ENCODE measurements at regions not wholly inside any gene's neighbourhood (a gene's known extent, or its start where the extent isn't known, plus 50 kb on each side); places are given as distances from the start of the nearest gene placed in this dataset.

GRCh38 chr4:60266505-60266904, 933.6 kb upstream of the ADGRL3 start:
- H3K79me2 ChIP-seq (ENCODE audit: control insufficient read depth, insufficient read depth, low read length): no peaks in the 10 kb centered on the region
- H2BK120ac ChIP-seq (ENCODE audit: low read depth, low read length): no peak overlapping the region
- no CpG with 5 or more reads among the region's 1 CpG for WGBS (ENCODE audit: extremely low coverage, insufficient coverage, low lambda C conversion rate)
- DNase-seq: no peak
- H3K27ac ChIP-seq (ENCODE audit: low read depth, low read length): no peak overlapping the region
- H3K56ac ChIP-seq (ENCODE audit: low read length): no peak overlapping the region
- H3K23ac ChIP-seq (ENCODE audit: low read length): no peak overlapping the region
- no peak overlapping the region for H3K4ac ChIP-seq (ENCODE audit: low read depth, low read length)
- no peaks in the 10 kb centered on the region for H3K27me3 ChIP-seq (ENCODE audit: insufficient read depth, low read length, poor library complexity)
- no peak overlapping the region for H3K18ac ChIP-seq (ENCODE audit: low read length)
- no peaks in the 10 kb centered on the region for H3K79me1 ChIP-seq (ENCODE audit: low read length)
- no peak overlapping the region for H2AK5ac ChIP-seq (ENCODE audit: low read length)
- H3K4me2 ChIP-seq (ENCODE audit: low read length): no peak overlapping the region
- no peak overlapping the region for H2BK15ac ChIP-seq (replicated peaks; ENCODE audit: low read depth)
- no peaks in the 10 kb centered on the region for H3K36me3 ChIP-seq (ENCODE audit: control insufficient read depth, insufficient read depth, low read length)
- no peak overlapping the region for H3K4me3 ChIP-seq (ENCODE audit: low read length)
- no peak overlapping the region for H4K8ac ChIP-seq (ENCODE audit: low read depth, low read length)
- H2BK5ac ChIP-seq (ENCODE audit: low read length): no peak overlapping the region
- no peak overlapping the region for H4K5ac ChIP-seq (ENCODE audit: low read length)
- no peaks in the 10 kb centered on the region for H3K4me1 ChIP-seq (ENCODE audit: control insufficient read depth, low read depth, low read length)
- H3K9ac ChIP-seq (ENCODE audit: low read length): no peak overlapping the region

- no peaks in the 10 kb centered on the region for H3K4me1 ChIP-seq (ENCODE audit: control insufficient read depth, low read depth, low read length)
- no peaks in the 10 kb centered on the region for H3K79me2 ChIP-seq (ENCODE audit: control insufficient read depth, insufficient read depth, low read length)
- H3K4me3 ChIP-seq (ENCODE audit: low read length): no peak overlapping the region
- H3K27ac ChIP-seq (ENCODE audit: low read depth, low read length): no peak overlapping the region
- H3K9ac ChIP-seq (ENCODE audit: low read length): no peak overlapping the region
- H2BK15ac ChIP-seq (replicated peaks; ENCODE audit: low read depth): no peak overlapping the region
- H3K27me3 ChIP-seq (ENCODE audit: insufficient read depth, low read length, poor library complexity): no peaks in the 10 kb centered on the region
- H2AK5ac ChIP-seq (ENCODE audit: low read length): no peak overlapping the region
- H4K5ac ChIP-seq (ENCODE audit: low read length): no peak overlapping the region
- H3K79me1 ChIP-seq (ENCODE audit: low read length): no peaks in the 10 kb centered on the region
- no peaks in the 10 kb centered on the region for H3K36me3 ChIP-seq (ENCODE audit: control insufficient read depth, insufficient read depth, low read length)
- H2BK5ac ChIP-seq (ENCODE audit: low read length): no peak overlapping the region
- no peak overlapping the region for H3K4me2 ChIP-seq (ENCODE audit: low read length)
- no CpG with 5 or more reads among the region's 2 CpGs for WGBS (ENCODE audit: extremely low coverage, insufficient coverage, low lambda C conversion rate)
- DNase-seq: no peak
- H3K4ac ChIP-seq (ENCODE audit: low read depth, low read length): no peak overlapping the region
- H3K56ac ChIP-seq (ENCODE audit: low read length): no peak overlapping the region
- no peak overlapping the region for H3K23ac ChIP-seq (ENCODE audit: low read length)
- H4K8ac ChIP-seq (ENCODE audit: low read depth, low read length): no peak overlapping the region
- no peak overlapping the region for H2BK120ac ChIP-seq (ENCODE audit: low read depth, low read length)
- H3K18ac ChIP-seq (ENCODE audit: low read length): no peak overlapping the region
Measured at GRCh38 chr4:60296386-60296785, 903.7 kb upstream of the ADGRL3 start.

- H2BK5ac ChIP-seq (ENCODE audit: low read length): no peak overlapping the region
Measured at GRCh38 chr4:60313611-60314178, 886.4 kb upstream of the ADGRL3 start.

GRCh38 chr4:60314416-60314815, 885.7 kb upstream of the ADGRL3 start:
- Histone ChIP-seq H3K27me3 (ENCODE audit: insufficient read depth, low read length, poor library complexity) (no peaks in the 10 kb centered on the region), H3K27ac (ENCODE audit: low read depth, low read length) (no peak overlapping the region), H3K79me2 (ENCODE audit: control insufficient read depth, insufficient read depth, low read length) (no peaks in the 10 kb centered on the region), H2BK15ac (replicated peaks; ENCODE audit: low read depth) (no peak overlapping the region), H3K4me3 (ENCODE audit: low read length) (no peak overlapping the region), H2BK5ac (ENCODE audit: low read length) (no peak overlapping the region), H4K5ac (ENCODE audit: low read length) (no peak overlapping the region), H2AK5ac (ENCODE audit: low read length) (no peak overlapping the region), H3K23ac (ENCODE audit: low read length) (no peak overlapping the region), H3K4me2 (ENCODE audit: low read length) (no peak overlapping the region), H4K8ac (ENCODE audit: low read depth, low read length) (no peak overlapping the region), H3K56ac (ENCODE audit: low read length) (no peak overlapping the region), H3K4me1 (ENCODE audit: control insufficient read depth, low read depth, low read length) (no peaks in the 10 kb centered on the region), H3K4ac (ENCODE audit: low read depth, low read length) (no peak overlapping the region), H2BK120ac (ENCODE audit: low read depth, low read length) (no peak overlapping the region), H3K36me3 (ENCODE audit: control insufficient read depth, insufficient read depth, low read length) (no peaks in the 10 kb centered on the region), H3K79me1 (ENCODE audit: low read length) (no peaks in the 10 kb centered on the region), H3K9ac (ENCODE audit: low read length) (no peak overlapping the region), H3K18ac (ENCODE audit: low read length) (no peak overlapping the region)
- no CpG with 5 or more reads among the region's 4 CpGs for WGBS (ENCODE audit: extremely low coverage, insufficient coverage, low lambda C conversion rate)
- DNase-seq: no peak

More at GRCh38 chr4:60313611-60314178, 886.4 kb upstream of the ADGRL3 start:
- Histone ChIP-seq H3K4me2 (ENCODE audit: low read length) (no peak overlapping the region), H3K36me3 (ENCODE audit: control insufficient read depth, insufficient read depth, low read length) (no peaks in the 10 kb centered on the region), H3K18ac (ENCODE audit: low read length) (no peak overlapping the region), H4K8ac (ENCODE audit: low read depth, low read length) (no peak overlapping the region), H3K56ac (ENCODE audit: low read length) (no peak overlapping the region), H3K27ac (ENCODE audit: low read depth, low read length) (no peak overlapping the region), H3K9ac (ENCODE audit: low read length) (no peak overlapping the region), H2BK120ac (ENCODE audit: low read depth, low read length) (no peak overlapping the region), H3K4me1 (ENCODE audit: control insufficient read depth, low read depth, low read length) (no peaks in the 10 kb centered on the region), H2BK15ac (replicated peaks; ENCODE audit: low read depth) (no peak overlapping the region), H2AK5ac (ENCODE audit: low read length) (no peak overlapping the region), H3K79me2 (ENCODE audit: control insufficient read depth, insufficient read depth, low read length) (no peaks in the 10 kb centered on the region), H3K79me1 (ENCODE audit: low read length) (no peaks in the 10 kb centered on the region), H3K4me3 (ENCODE audit: low read length) (no peak overlapping the region), H3K4ac (ENCODE audit: low read depth, low read length) (no peak overlapping the region), H3K23ac (ENCODE audit: low read length) (no peak overlapping the region), H3K27me3 (ENCODE audit: insufficient read depth, low read length, poor library complexity) (no peaks in the 10 kb centered on the region), H4K5ac (ENCODE audit: low read length) (no peak overlapping the region)
- no peak for DNase-seq
- WGBS (ENCODE audit: extremely low coverage, insufficient coverage, low lambda C conversion rate): no CpG with 5 or more reads among the region's 2 CpGs

GRCh38 chr4:60315586-60315985, 884.5 kb upstream of the ADGRL3 start:
- no peaks in the 10 kb centered on the region for H3K27me3 ChIP-seq (ENCODE audit: insufficient read depth, low read length, poor library complexity)
- H3K18ac ChIP-seq (ENCODE audit: low read length): no peak overlapping the region
- no peak overlapping the region for H4K8ac ChIP-seq (ENCODE audit: low read depth, low read length)
- no peak for DNase-seq
- H3K9ac ChIP-seq (ENCODE audit: low read length): no peak overlapping the region
- no peaks in the 10 kb centered on the region for H3K36me3 ChIP-seq (ENCODE audit: control insufficient read depth, insufficient read depth, low read length)
- no peak overlapping the region for H2BK5ac ChIP-seq (ENCODE audit: low read length)
- no peaks in the 10 kb centered on the region for H3K79me1 ChIP-seq (ENCODE audit: low read length)
- H3K4me3 ChIP-seq (ENCODE audit: low read length): no peak overlapping the region
- H3K4me1 ChIP-seq (ENCODE audit: control insufficient read depth, low read depth, low read length): no peaks in the 10 kb centered on the region
- H2BK120ac ChIP-seq (ENCODE audit: low read depth, low read length): no peak overlapping the region
- H4K5ac ChIP-seq (ENCODE audit: low read length): no peak overlapping the region
- H3K56ac ChIP-seq (ENCODE audit: low read length): no peak overlapping the region
- H2BK15ac ChIP-seq (replicated peaks; ENCODE audit: low read depth): no peak overlapping the region
- no peak overlapping the region for H3K27ac ChIP-seq (ENCODE audit: low read depth, low read length)
- no CpG with 5 or more reads among the region's 2 CpGs for WGBS (ENCODE audit: extremely low coverage, insufficient coverage, low lambda C conversion rate)
- H2AK5ac ChIP-seq (ENCODE audit: low read length): no peak overlapping the region
- no peaks in the 10 kb centered on the region for H3K79me2 ChIP-seq (ENCODE audit: control insufficient read depth, insufficient read depth, low read length)
- no peak overlapping the region for H3K4ac ChIP-seq (ENCODE audit: low read depth, low read length)
- H3K4me2 ChIP-seq (ENCODE audit: low read length): no peak overlapping the region
- no peak overlapping the region for H3K23ac ChIP-seq (ENCODE audit: low read length)

- no peak overlapping the region for H3K4me3 ChIP-seq (ENCODE audit: low read length)
- H2BK120ac ChIP-seq (ENCODE audit: low read depth, low read length): no peak overlapping the region
- H3K4ac ChIP-seq (ENCODE audit: low read depth, low read length): no peak overlapping the region
- no peaks in the 10 kb centered on the region for H3K36me3 ChIP-seq (ENCODE audit: control insufficient read depth, insufficient read depth, low read length)
- WGBS (ENCODE audit: extremely low coverage, insufficient coverage, low lambda C conversion rate): no CpG with 5 or more reads among the region's 3 CpGs
- H3K79me1 ChIP-seq (ENCODE audit: low read length): no peaks in the 10 kb centered on the region
- no peak overlapping the region for H3K23ac ChIP-seq (ENCODE audit: low read length)
- no peak overlapping the region for H3K27ac ChIP-seq (ENCODE audit: low read depth, low read length)
- H3K18ac ChIP-seq (ENCODE audit: low read length): no peak overlapping the region
- H4K5ac ChIP-seq (ENCODE audit: low read length): no peak overlapping the region
- H3K9ac ChIP-seq (ENCODE audit: low read length): no peak overlapping the region
- H2BK5ac ChIP-seq (ENCODE audit: low read length): no peak overlapping the region
- H4K8ac ChIP-seq (ENCODE audit: low read depth, low read length): no peak overlapping the region
- no peaks in the 10 kb centered on the region for H3K4me1 ChIP-seq (ENCODE audit: control insufficient read depth, low read depth, low read length)
- no peaks in the 10 kb centered on the region for H3K27me3 ChIP-seq (ENCODE audit: insufficient read depth, low read length, poor library complexity)
- no peak overlapping the region for H2BK15ac ChIP-seq (replicated peaks; ENCODE audit: low read depth)
- H3K4me2 ChIP-seq (ENCODE audit: low read length): no peak overlapping the region
- DNase-seq: no peak
- H2AK5ac ChIP-seq (ENCODE audit: low read length): no peak overlapping the region
- no peaks in the 10 kb centered on the region for H3K79me2 ChIP-seq (ENCODE audit: control insufficient read depth, insufficient read depth, low read length)
- H3K56ac ChIP-seq (ENCODE audit: low read length): no peak overlapping the region
Measured at GRCh38 chr4:60326735-60327134, 873.4 kb upstream of the ADGRL3 start.

All from mesendoderm (in vitro differentiated cells).